A673 (cell line): ENCODE measurements at regions not wholly inside any gene's neighbourhood (a gene's known extent, or its start where the extent isn't known, plus 50 kb on each side); places are given as distances from the start of the nearest gene placed in this dataset.

ENCODE experiments used
- EZH2 ChIP-seq: fragments of 200-600 bp; sonication (generic); IDR thresholded peaks from 2 replicates; pipeline ENCODE4 v1.6.1; 2017; ENCODE audit warnings: borderline replicate concordance, low read depth, mild to moderate bottlenecking, mixed read lengths, antibody characterized with exemption, low read length; ENCODE audit not compliant: poor library complexity, severe bottlenecking
- TF ChIP-seq, protein P1 (sequence below): fragments of 300-800, 200-600 bp; sonication (generic); conservative IDR thresholded peaks from 2 replicates; pipeline ENCODE4 v1.5.1; 2017; ENCODE audit warnings: low read depth, mild to moderate bottlenecking, antibody characterized with exemption, low read length, moderate library complexity, mixed read lengths

DNA sequence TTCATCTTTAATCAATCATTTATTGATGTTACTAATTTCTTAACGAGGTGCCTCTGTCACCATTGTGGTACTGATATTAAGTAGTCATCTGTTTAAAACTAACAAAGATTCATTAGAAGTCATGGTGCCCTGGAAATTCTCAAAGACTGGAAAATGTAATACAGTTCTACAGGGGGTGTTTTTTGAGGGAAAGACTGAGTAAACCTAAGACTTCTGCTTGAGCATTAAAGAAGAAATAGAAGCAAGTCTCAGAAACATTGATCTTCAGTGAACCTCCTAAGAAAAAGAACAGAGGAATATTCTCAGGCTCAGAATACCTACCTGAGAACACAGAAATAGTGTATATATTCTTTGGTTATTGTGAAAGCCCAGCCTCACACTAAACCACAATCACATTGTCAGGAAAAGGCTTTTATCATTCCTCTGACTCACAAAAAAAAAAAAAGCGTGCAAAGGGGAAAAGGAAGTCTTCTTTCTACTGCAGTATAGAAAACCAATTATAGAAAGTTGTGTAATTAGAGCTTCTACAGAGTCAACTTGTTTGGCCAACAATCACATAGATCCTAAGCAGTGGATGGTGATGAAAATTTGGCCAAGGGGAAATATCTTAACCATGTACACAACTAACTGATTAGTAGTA is 60.8 kb downstream of the HINT1 start:
- TF ChIP-seq, protein P1, sequence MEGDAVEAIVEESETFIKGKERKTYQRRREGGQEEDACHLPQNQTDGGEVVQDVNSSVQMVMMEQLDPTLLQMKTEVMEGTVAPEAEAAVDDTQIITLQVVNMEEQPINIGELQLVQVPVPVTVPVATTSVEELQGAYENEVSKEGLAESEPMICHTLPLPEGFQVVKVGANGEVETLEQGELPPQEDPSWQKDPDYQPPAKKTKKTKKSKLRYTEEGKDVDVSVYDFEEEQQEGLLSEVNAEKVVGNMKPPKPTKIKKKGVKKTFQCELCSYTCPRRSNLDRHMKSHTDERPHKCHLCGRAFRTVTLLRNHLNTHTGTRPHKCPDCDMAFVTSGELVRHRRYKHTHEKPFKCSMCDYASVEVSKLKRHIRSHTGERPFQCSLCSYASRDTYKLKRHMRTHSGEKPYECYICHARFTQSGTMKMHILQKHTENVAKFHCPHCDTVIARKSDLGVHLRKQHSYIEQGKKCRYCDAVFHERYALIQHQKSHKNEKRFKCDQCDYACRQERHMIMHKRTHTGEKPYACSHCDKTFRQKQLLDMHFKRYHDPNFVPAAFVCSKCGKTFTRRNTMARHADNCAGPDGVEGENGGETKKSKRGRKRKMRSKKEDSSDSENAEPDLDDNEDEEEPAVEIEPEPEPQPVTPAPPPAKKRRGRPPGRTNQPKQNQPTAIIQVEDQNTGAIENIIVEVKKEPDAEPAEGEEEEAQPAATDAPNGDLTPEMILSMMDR, result no peak
- TF ChIP-seq EZH2, result no peak
